Stromal cell of bone marrow (primary cell): ENCODE measurements at regions not wholly inside any gene's neighbourhood (a gene's known extent, or its start where the extent isn't known, plus 50 kb on each side); places are given as distances from the start of the nearest gene placed in this dataset.
"Not testable (repeated sequence)": the region's sequence is repeated elsewhere in the genome, so short reads cannot be mapped to it uniquely, and the experiment has no call there.

Experiments
- DNase-seq: peaks from one replicate; pipeline ENCODE4 v3.0.0-alpha.2; 2012; ENCODE audit warnings: low read depth

- no peak for DNase-seq
These were observed 321.8 kb downstream of the HS3ST3B1 start for GRCh38 chr17:14622615-14623101.

- no peak for DNase-seq
These were observed 321.1 kb downstream of the HS3ST3B1 start for GRCh38 chr17:14621826-14622614.

- no peak for DNase-seq
These were observed 318.9 kb downstream of the HS3ST3B1 start for GRCh38 chr17:14619821-14620220.

- DNase-seq = no peak
These were observed 315.6 kb downstream of the HS3ST3B1 start for GRCh38 chr17:14616528-14616927.

GRCh38 chr17:14605267-14605599 lies 304.4 kb downstream of the HS3ST3B1 start:
- DNase-seq = no peak

GRCh38 chr17:14604591-14605266 lies 303.8 kb downstream of the HS3ST3B1 start:
- DNase-seq = no peak

- DNase-seq = no peak
These were observed 295.3 kb downstream of the HS3ST3B1 start for GRCh38 chr17:14596224-14596623.

GRCh38 chr17:14595656-14596055 lies 294.8 kb downstream of the HS3ST3B1 start:
- DNase-seq = no peak

- DNase-seq = no peak
These were observed 293.8 kb downstream of the HS3ST3B1 start for GRCh38 chr17:14594690-14595089.

GRCh38 chr17:14593956-14594355 lies 293.1 kb downstream of the HS3ST3B1 start:
- no peak for DNase-seq

GRCh38 chr17:14590459-14591250 lies 289.8 kb downstream of the HS3ST3B1 start:
- no peak for DNase-seq

GRCh38 chr17:14585099-14585498 lies 284.2 kb downstream of the HS3ST3B1 start:
- no peak for DNase-seq

- DNase-seq = no peak
These were observed 282.1 kb downstream of the HS3ST3B1 start for GRCh38 chr17:14582996-14583395.

GRCh38 chr17:14581186-14581830 lies 280.4 kb downstream of the HS3ST3B1 start:
- no peak for DNase-seq

GRCh38 chr17:14580499-14580898 lies 279.6 kb downstream of the HS3ST3B1 start:
- peak; percentile 38 for DNase-seq

GRCh38 chr17:14579716-14580115 lies 278.8 kb downstream of the HS3ST3B1 start:
- no peak for DNase-seq

- no peak for DNase-seq
These were observed 274.6 kb downstream of the HS3ST3B1 start for GRCh38 chr17:14575471-14575953.

- not testable (repeated sequence) for DNase-seq
These were observed 259.4 kb downstream of the HS3ST3B1 start for GRCh38 chr17:14560325-14560724.

- no peak for DNase-seq
These were observed 258.6 kb downstream of the HS3ST3B1 start for GRCh38 chr17:14559264-14560119.

GRCh38 chr17:14557480-14557879 lies 256.6 kb downstream of the HS3ST3B1 start:
- DNase-seq = no peak

- no peak for DNase-seq
These were observed 253.0 kb downstream of the HS3ST3B1 start for GRCh38 chr17:14553847-14554246.
